ENCODE measurements at regions not wholly inside any gene's neighbourhood (a gene's known extent, or its start where the extent isn't known, plus 50 kb on each side); places are given as distances from the start of the nearest gene placed in this dataset.

GRCh38 chrX:138946926-138947325 lies 235.4 kb upstream of the FGF13 start:
- H3K9me3 ChIP-seq (ENCODE audit: control insufficient read depth in 4 of 4, low read length in 3 of 4), result no peaks in the 10 kb centered on the region
- no peak overlapping the region for H3K4me3 ChIP-seq (ENCODE audit: low read depth in 1 of 3, low read length in 3 of 3)
- peaks cover 0 to 4% (median 0%) of the 10 kb centered on the region in 4 donors for H3K27me3 ChIP-seq (ENCODE audit: control insufficient read depth in 4 of 4, insufficient read depth in 4 of 4, low read length in 3 of 4)
- no peak overlapping the region for H3K27ac ChIP-seq (ENCODE audit: low read depth in 1 of 2, low read length in 2 of 2)
- TF ChIP-seq GABPA (IDR thresholded peaks at IDR 0.05 in 1 of 2, conservative IDR thresholded peaks at IDR 0.05 in 1 of 2), result no peak
- TF ChIP-seq RXRA (IDR thresholded peaks at IDR 0.05), result no peak
- no peak for TF ChIP-seq SP1 (IDR thresholded peaks at IDR 0.05)
- no peak for TF ChIP-seq FOXA2 (IDR thresholded peaks at IDR 0.05)
- no peak for TF ChIP-seq HNF4G (IDR thresholded peaks at IDR 0.05)
- TF ChIP-seq MAX (IDR thresholded peaks at IDR 0.05), result no peak
- TF ChIP-seq EGR1 (IDR thresholded peaks at IDR 0.05; ENCODE audit: low read depth in 2 of 2), result no peak
- no peak for TF ChIP-seq NR2F2 (IDR thresholded peaks at IDR 0.05)
- no peak for TF ChIP-seq REST (IDR thresholded peaks at IDR 0.05)
- TF ChIP-seq TAF1 (conservative IDR thresholded peaks at IDR 0.05), result no peak
- H3K4me1 ChIP-seq (ENCODE audit: control insufficient read depth in 4 of 4, insufficient read depth in 4 of 4, low read length in 3 of 4), result no peaks in the 10 kb centered on the region
- no peaks in the 10 kb centered on the region for H3K36me3 ChIP-seq (ENCODE audit: control insufficient read depth in 4 of 4, insufficient read depth in 3 of 4, low read depth in 1 of 4, low read length in 3 of 4)
- no peak overlapping the region for H3K9ac ChIP-seq (ENCODE audit: low read depth in 1 of 2, low read length in 2 of 2)
- WGBS, result 61% methylated on average over 3 of the region's 3 CpGs
- no peak for DNase-seq (ENCODE audit: low spot score)

- H3K9me3 ChIP-seq (ENCODE audit: control insufficient read depth in 4 of 4, low read length in 3 of 4), result no peaks in the 10 kb centered on the region
- H3K36me3 ChIP-seq (ENCODE audit: control insufficient read depth in 4 of 4, insufficient read depth in 3 of 4, low read depth in 1 of 4, low read length in 3 of 4), result no peaks in the 10 kb centered on the region
- no peak overlapping the region for H3K27ac ChIP-seq (ENCODE audit: low read depth in 1 of 2, low read length in 2 of 2)
- no peaks in the 10 kb centered on the region for H3K27me3 ChIP-seq (ENCODE audit: control insufficient read depth in 4 of 4, insufficient read depth in 4 of 4, low read length in 3 of 4)
- no peak overlapping the region for H3K9ac ChIP-seq (ENCODE audit: low read depth in 1 of 2, low read length in 2 of 2)
- no peak overlapping the region for H3K4me3 ChIP-seq (ENCODE audit: low read depth in 1 of 3, low read length in 3 of 3)
- TF ChIP-seq MAX (IDR thresholded peaks at IDR 0.05) (no peak), REST (IDR thresholded peaks at IDR 0.05) (no peak), RXRA (IDR thresholded peaks at IDR 0.05) (no peak), FOXA1 (IDR thresholded peaks at IDR 0.05) (no peak), HNF4G (IDR thresholded peaks at IDR 0.05) (no peak), YY1 (IDR thresholded peaks at IDR 0.05) (no peak), SP1 (IDR thresholded peaks at IDR 0.05) (no peak), JUND (IDR thresholded peaks at IDR 0.05) (no peak), RAD21 (IDR thresholded peaks at IDR 0.05) (no peak), HNF4A (conservative IDR thresholded peaks at IDR 0.05) (no peak), NR2F2 (IDR thresholded peaks at IDR 0.05) (no peak), ZBTB33 (IDR thresholded peaks at IDR 0.05) (no peak), GABPA (IDR thresholded peaks at IDR 0.05 in 1 of 2, conservative IDR thresholded peaks at IDR 0.05 in 1 of 2) (no peak), EGR1 (IDR thresholded peaks at IDR 0.05; ENCODE audit: low read depth in 2 of 2) (no peak)
- TF ChIP-seq, protein P1, sequence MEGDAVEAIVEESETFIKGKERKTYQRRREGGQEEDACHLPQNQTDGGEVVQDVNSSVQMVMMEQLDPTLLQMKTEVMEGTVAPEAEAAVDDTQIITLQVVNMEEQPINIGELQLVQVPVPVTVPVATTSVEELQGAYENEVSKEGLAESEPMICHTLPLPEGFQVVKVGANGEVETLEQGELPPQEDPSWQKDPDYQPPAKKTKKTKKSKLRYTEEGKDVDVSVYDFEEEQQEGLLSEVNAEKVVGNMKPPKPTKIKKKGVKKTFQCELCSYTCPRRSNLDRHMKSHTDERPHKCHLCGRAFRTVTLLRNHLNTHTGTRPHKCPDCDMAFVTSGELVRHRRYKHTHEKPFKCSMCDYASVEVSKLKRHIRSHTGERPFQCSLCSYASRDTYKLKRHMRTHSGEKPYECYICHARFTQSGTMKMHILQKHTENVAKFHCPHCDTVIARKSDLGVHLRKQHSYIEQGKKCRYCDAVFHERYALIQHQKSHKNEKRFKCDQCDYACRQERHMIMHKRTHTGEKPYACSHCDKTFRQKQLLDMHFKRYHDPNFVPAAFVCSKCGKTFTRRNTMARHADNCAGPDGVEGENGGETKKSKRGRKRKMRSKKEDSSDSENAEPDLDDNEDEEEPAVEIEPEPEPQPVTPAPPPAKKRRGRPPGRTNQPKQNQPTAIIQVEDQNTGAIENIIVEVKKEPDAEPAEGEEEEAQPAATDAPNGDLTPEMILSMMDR (IDR thresholded peaks at IDR 0.05; ENCODE audit: low read depth, low read length, missing input control), result no peak
- TF ChIP-seq, protein P2, sequence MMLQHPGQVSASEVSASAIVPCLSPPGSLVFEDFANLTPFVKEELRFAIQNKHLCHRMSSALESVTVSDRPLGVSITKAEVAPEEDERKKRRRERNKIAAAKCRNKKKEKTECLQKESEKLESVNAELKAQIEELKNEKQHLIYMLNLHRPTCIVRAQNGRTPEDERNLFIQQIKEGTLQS (IDR thresholded peaks at IDR 0.05), result no peak
- no peak for DNase-seq (ENCODE audit: low spot score)
- 88% methylated on average over 6 of the region's 6 CpGs for WGBS
- H3K4me1 ChIP-seq (ENCODE audit: control insufficient read depth in 4 of 4, insufficient read depth in 4 of 4, low read length in 3 of 4), result no peaks in the 10 kb centered on the region
These were observed 233.7 kb upstream of the FGF13 start for GRCh38 chrX:138945219-138945618.
